RWPE1 (cell line): ENCODE measurements at regions not wholly inside any gene's neighbourhood (a gene's known extent, or its start where the extent isn't known, plus 50 kb on each side); places are given as distances from the start of the nearest gene placed in this dataset.

Experiments
- CTCF ChIA-PET: fragments of 350-600 bp; sonication (Branson Sonifier 250); formaldehyde crosslinking; extraction: SDS; loops from one replicate; lab custom pipeline; 2021; lab: Yijun Ruan, JAX
- POLR2A ChIA-PET: fragments of 400-600 bp; formaldehyde crosslinking; extraction: SDS; loops from one replicate; lab custom pipeline; 2020; ENCODE audit warnings: antibody characterized with exemption; ENCODE audit not compliant: low non-redundant PET; lab: Yijun Ruan, JAX
- DNase-seq: peaks from one replicate; pipeline ENCODE4 v3.0.0; 2012; ENCODE audit warnings: low spot score
- H3K27ac ChIP-seq: fragments of 450-650 bp; 2 replicates; pipeline ENCODE4 v1.5.1; 2017
- TF ChIP-seq, protein P1 (sequence below): fragments of 450-650 bp; conservative IDR thresholded peaks from 2 replicates; pipeline ENCODE4 v1.5.1; 2017; ENCODE audit warnings: low read depth, mild to moderate bottlenecking

DNA sequence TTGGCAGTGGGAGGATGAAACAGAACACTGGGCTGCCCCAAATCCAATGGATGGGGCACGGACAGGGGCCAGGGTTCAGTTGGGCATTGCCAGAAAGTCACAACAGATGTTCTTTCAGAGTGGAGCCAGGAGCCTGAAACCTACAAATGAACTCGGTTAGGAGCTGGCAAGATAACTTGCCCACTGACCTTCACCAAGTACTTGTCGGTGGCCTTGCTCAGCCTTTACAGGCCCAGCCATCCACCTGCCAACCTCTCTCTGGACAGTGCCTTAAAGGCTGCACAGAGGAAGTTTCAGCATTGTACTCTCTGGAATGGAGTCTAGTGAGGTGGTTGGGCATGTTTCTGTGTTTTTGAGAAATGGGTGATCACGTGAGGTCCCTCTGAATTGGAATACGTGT is 87.1 kb upstream of the USP9X start:
- TF ChIP-seq, protein P1, sequence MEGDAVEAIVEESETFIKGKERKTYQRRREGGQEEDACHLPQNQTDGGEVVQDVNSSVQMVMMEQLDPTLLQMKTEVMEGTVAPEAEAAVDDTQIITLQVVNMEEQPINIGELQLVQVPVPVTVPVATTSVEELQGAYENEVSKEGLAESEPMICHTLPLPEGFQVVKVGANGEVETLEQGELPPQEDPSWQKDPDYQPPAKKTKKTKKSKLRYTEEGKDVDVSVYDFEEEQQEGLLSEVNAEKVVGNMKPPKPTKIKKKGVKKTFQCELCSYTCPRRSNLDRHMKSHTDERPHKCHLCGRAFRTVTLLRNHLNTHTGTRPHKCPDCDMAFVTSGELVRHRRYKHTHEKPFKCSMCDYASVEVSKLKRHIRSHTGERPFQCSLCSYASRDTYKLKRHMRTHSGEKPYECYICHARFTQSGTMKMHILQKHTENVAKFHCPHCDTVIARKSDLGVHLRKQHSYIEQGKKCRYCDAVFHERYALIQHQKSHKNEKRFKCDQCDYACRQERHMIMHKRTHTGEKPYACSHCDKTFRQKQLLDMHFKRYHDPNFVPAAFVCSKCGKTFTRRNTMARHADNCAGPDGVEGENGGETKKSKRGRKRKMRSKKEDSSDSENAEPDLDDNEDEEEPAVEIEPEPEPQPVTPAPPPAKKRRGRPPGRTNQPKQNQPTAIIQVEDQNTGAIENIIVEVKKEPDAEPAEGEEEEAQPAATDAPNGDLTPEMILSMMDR = no peak
- DNase-seq = no peak
- no peak overlapping the region for H3K27ac ChIP-seq
- POLR2A ChIA-PET = no interaction called here
- CTCF ChIA-PET = no interaction called here

DNA sequence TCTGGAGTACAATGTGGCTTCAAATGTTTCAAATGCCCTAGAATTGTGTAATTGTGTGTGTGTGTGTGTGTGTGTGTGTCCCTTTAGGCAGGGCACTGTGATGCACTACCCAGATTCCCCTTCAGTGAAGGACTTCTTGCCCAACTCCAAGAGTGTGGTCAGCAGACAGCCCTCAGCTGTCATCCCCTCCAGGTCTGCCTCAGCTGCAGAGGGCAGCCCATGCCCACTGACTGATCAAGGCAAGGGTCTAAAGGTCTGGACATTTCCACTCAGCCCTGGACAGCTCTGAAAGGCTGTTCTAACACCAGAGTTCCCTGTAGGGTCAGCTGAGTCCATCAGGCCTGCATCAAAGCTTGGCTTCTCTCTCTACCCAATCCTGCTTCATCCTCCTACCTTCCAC is 83.9 kb upstream of the USP9X start:
- TF ChIP-seq, protein P1 = no peak
- ChIA-PET CTCF (no interaction called here), POLR2A (interaction anchor here (0.7 kb wide), 1 partner anchor 95 kb away, joined by 3 read pairs; no protein-coding TSS in a partner anchor)

DNA sequence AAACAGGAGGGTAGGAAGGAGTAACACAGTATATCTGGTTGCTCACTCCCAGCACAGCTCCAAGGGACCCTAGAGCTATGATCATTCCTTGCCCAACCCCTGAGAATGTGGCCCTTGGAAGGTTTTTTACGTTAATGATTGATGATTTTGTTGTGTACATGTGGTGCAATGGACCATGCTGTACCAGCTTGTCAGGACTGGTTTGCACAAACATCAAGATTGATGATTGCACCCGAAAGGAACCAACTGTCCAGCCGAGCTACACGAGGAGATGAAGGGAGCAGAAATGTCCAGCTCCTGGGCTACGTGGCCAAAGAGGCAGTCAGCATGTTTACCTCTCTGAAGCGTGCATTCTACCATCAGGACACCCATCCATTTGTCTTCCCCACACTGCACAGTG is 83.2 kb upstream of the USP9X start:
- TF ChIP-seq, protein P1 = no peak
- DNase-seq = no peak
- no peak overlapping the region for H3K27ac ChIP-seq
- ChIA-PET CTCF (no interaction called here), POLR2A (interaction anchor here (0.6 to 0.7 kb wide), 2 partner anchors 94 to 269 kb away, joined by 3 to 4 read pairs; no protein-coding TSS in a partner anchor)

More for the DNA sequence above, 83.9 kb upstream of the USP9X start:
- no peak for DNase-seq
- H3K27ac ChIP-seq = no peak overlapping the region

DNA sequence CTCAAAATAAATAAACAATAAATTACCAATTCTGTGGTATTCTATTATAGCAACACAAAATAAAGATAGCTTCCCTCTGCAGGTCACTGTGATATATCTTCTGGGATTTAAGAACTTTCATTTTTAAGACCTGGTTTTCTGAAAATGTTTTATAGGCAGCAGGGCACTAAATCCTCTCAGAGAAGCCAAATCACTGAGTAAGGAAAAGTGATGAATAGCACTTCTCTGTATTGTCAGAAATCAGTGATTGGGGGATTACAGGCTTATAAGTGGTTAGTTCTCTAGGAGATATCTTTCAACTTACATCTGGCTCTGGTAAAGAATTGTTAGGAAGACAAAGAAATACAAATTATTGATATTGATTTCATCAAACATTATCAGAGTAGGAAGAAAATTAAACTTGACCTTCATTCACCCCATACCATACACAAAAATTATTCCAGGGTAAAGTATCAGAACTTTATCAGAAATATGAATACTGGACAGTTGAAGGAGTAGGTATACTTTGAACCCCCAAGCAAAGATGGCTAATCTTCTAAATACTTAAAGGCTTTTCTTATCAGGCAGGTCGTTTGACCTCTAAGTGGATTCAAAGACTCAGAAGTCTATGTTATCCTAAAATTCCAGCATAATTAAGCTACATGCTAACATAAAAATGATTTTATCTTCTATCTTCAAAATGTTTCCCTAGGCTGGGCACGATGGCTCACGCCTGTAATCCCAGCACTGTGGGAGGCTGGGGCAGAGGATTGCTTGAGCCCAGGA is 81.6 kb upstream of the USP9X start:
- ChIA-PET CTCF (no interaction called here), POLR2A (no interaction called here)
- no peak overlapping the region for H3K27ac ChIP-seq
- DNase-seq = no peak
- TF ChIP-seq, protein P1 = no peak

DNA sequence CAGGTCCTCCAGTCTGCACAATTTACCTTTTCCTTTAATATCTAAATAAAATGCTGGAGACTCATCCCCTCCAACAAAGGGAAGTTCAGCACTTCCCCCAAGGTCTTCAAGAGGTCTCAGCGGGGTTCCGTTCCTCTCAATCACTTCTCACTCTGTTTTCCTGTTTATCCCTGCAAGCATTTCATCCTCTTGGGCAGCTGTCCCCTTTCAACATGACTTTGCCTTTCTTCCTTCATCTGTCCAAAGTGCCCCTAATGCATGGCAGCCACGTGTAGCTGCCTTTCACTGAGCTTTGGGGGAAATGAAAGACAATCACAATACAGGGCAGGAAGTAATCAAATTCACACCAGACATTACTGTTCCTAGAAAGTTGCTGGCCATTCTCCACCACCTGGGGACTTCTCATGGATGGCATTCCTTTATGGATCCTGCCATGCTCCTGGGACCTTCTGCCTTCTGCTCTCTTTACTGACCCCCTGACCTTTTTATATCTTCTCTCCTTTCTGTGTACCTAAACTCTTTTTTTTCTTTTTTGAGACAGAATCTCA is 79.7 kb upstream of the USP9X start:
- CTCF ChIA-PET = no interaction called here
- no peak for DNase-seq
- POLR2A ChIA-PET = no interaction called here
- H3K27ac ChIP-seq = no peak overlapping the region
- TF ChIP-seq, protein P1 = no peak

DNA sequence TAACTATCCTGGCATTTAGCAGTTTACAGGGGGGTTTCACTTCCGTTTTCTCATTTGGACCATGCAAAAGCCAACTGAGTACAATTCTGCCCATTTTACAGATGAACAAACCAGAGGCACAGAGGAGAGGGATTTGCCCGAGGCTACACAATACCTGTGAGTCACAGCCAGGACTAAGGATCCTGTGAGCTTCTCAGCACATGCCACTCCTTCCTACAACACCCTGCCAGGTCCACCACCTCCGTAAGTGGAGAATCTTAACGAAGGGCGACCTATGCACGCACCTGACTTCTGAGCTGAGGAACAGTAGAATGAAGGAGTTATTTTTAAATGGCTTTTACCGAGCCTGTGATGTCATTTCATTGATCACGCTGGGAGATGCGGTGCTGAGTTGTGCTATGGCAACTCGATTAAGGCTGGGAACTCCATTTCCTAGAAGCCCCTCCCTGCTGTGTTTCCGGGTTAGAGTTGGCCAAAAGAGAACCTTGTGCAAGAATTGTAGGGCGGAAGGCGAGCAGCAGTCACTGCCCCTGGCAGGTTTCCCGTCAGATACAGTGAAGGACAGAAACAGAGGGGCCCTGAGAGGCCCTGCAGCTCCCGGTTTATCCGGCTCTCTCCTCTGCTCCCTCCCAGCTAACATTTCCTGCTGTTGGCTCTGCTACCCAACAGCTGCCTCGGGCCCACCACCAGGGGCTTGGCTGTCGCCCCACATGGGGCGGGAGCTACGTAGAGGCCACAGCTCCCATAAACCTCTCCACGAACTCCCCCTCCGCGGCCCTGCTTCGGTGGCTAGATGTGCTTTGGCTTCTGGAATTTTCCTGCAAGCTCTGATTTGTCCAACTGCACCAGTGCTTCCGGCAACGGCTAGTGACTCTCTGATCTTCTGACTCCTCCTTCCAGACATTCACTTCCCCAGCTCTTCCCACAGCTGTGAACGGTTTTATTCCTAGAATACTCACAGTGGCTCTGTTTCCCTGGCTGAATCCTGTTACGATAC is 75.1 kb upstream of the USP9X start:
- TF ChIP-seq, protein P1 = no peak
- POLR2A ChIA-PET = interaction anchor here (0.5 to 1.8 kb wide), 4 partner anchors 17 to 75 kb away, joined by 3 to 14 read pairs (median 6); partner anchors contain the start of gene USP9X
- DNase-seq = peak; percentile 56
- CTCF ChIA-PET = no interaction called here
- H3K27ac ChIP-seq = peak overlapping the region; percentile 97
